ENCODE measurements at regions not wholly inside any gene's neighbourhood (a gene's known extent, or its start where the extent isn't known, plus 50 kb on each side); places are given as distances from the start of the nearest gene placed in this dataset.

DNA sequence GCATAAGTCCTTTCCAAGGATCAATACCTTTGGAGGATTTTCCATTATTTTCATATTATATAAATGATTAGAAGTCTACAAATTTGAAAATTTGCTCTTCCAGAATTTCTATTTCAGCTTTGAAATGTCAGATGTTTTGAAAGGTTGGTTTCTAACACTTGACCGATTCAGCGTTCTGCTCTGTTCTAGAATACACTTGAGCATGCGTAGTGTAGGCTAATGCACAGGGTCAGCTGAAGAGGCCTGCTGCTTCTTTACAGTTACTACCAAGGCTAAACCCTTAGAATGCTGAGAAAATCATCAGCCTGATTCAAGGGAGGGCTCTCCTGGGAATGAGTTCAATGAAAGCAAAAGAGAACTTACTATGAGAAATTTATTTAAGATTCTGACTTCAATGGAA lies 177.6 kb downstream of the RNF144B start:
- no peak for DNase-seq
- no peak for ATAC-seq (ENCODE audit: low read depth)
- Mint-ChIP-seq H3K9me3 (peaks cover 2% of the 10 kb centered on the region), H3K4me1 (no peaks in the 10 kb centered on the region), H3K27ac (no peak overlapping the region), H3K36me3 (no peaks in the 10 kb centered on the region), H3K4me3 (no peak overlapping the region), H3K27me3 (peaks cover 15% of the 10 kb centered on the region)
- POLR2A ChIA-PET = no interaction called here

- Mint-ChIP-seq H3K27ac (no peak overlapping the region), H3K4me3 (no peak overlapping the region), H3K4me1 (no peaks in the 10 kb centered on the region), H3K36me3 (no peaks in the 10 kb centered on the region), H3K9me3 (peaks cover 2% of the 10 kb centered on the region), H3K27me3 (peaks cover 15% of the 10 kb centered on the region)
- ATAC-seq (ENCODE audit: low read depth) (no peak), DNase-seq (no peak)
- POLR2A ChIA-PET = no interaction called here
These were observed 178.1 kb downstream of the RNF144B start for GRCh38 chr6:18565231-18565630.

GRCh38 chr6:18567380-18567779 lies 180.2 kb downstream of the RNF144B start:
- H3K27ac Mint-ChIP-seq = no peak overlapping the region
- POLR2A ChIA-PET = no interaction called here
- no peak overlapping the region for H3K4me3 Mint-ChIP-seq
- no peaks in the 10 kb centered on the region for H3K27me3 Mint-ChIP-seq
- peaks cover 2% of the 10 kb centered on the region for H3K9me3 Mint-ChIP-seq
- DNase-seq (no peak), ATAC-seq (ENCODE audit: low read depth) (no peak)
- no peaks in the 10 kb centered on the region for H3K4me1 Mint-ChIP-seq
- H3K36me3 Mint-ChIP-seq = no peaks in the 10 kb centered on the region

DNA sequence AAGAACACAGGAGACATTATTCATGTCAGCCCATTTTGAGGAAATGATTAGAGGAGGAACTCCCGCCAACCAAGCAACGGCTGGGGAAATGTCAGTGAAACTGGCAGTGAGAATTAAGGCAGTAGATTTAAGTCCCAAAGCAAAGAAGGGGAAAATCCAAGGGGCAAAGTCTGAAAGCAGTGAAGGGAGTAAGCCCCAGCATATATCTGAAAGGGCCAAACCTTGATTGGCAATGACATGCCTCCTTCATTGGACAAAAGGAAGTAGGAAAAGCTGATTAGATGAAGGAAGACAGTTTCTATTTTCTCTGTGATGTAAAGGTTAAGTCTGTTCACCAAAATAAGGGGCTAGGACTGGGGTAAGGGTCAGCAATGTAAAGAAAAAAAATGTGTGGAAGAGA lies 190.3 kb downstream of the RNF144B start:
- Mint-ChIP-seq H3K27me3 (peaks cover 9% of the 10 kb centered on the region), H3K9me3 (no peaks in the 10 kb centered on the region), H3K4me1 (no peaks in the 10 kb centered on the region), H3K36me3 (no peaks in the 10 kb centered on the region), H3K4me3 (no peak overlapping the region), H3K27ac (no peak overlapping the region)
- no peak for DNase-seq
- POLR2A ChIA-PET = no interaction called here
- no peak for ATAC-seq (ENCODE audit: low read depth)

DNA sequence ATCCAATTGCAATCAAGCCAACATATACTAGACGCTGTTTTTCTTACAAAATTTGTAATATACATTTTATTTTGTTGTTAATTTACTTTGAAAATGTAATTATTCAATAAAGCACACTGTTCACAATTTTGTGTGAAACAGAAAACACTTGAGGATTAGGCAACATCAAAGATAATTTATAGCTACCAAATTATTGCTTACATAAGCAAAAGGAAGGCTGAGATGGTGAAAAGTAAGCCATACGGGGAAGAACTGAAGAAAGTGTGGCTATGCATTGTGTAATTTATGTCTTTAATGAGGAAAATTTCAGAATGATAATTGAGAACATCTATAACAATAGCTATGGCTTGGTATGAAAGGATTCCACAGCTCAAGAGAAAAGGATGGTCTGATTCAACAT lies 192.0 kb downstream of the RNF144B start:
- H3K4me3 Mint-ChIP-seq = no peak overlapping the region

DNA sequence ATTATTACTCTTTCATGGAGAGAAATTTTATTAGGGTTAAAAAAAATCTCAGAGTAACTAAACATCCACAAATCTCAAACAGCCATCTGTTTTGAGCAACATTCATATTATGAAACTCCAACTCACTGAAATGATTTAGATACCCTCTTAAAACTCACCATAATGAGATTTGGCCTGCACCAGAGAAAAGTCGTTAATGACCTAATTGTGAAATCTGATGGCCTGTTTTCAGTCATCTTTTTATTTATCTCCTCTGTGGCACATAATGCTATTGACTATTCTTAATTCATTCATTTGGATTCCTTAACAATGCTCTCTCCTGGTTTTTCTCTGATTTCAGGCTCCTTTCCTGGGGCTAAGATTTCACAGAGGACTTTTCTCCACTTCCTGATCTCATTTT lies 192.7 kb downstream of the RNF144B start:
- H3K27ac Mint-ChIP-seq = no peak overlapping the region

More for the DNA sequence above, 192.0 kb downstream of the RNF144B start:
- no peaks in the 10 kb centered on the region for H3K9me3 Mint-ChIP-seq
- POLR2A ChIA-PET = no interaction called here
- peaks cover 9% of the 10 kb centered on the region for H3K27me3 Mint-ChIP-seq
- no peaks in the 10 kb centered on the region for H3K36me3 Mint-ChIP-seq
- ATAC-seq (ENCODE audit: low read depth) = no peak
- no peaks in the 10 kb centered on the region for H3K4me1 Mint-ChIP-seq
- H3K27ac Mint-ChIP-seq = no peak overlapping the region
- DNase-seq = no peak

GRCh38 chr6:18584372-18584771 lies 197.2 kb downstream of the RNF144B start:
- Mint-ChIP-seq H3K27ac (no peak overlapping the region), H3K36me3 (no peaks in the 10 kb centered on the region), H3K27me3 (peaks cover 3% of the 10 kb centered on the region), H3K4me3 (no peak overlapping the region), H3K4me1 (no peaks in the 10 kb centered on the region), H3K9me3 (no peaks in the 10 kb centered on the region)
- ATAC-seq (ENCODE audit: low read depth) (no peak), DNase-seq (no peak)
- POLR2A ChIA-PET = no interaction called here

More for the DNA sequence above, 192.7 kb downstream of the RNF144B start:
- H3K4me1 Mint-ChIP-seq = no peaks in the 10 kb centered on the region
- no peak for DNase-seq
- POLR2A ChIA-PET = no interaction called here
- H3K4me3 Mint-ChIP-seq = no peak overlapping the region
- peaks cover 9% of the 10 kb centered on the region for H3K27me3 Mint-ChIP-seq
- no peaks in the 10 kb centered on the region for H3K36me3 Mint-ChIP-seq
- no peak for ATAC-seq (ENCODE audit: low read depth)
- H3K9me3 Mint-ChIP-seq = no peaks in the 10 kb centered on the region

- DNase-seq (no peak), ATAC-seq (ENCODE audit: low read depth) (no peak)
- H3K9me3 Mint-ChIP-seq = no peaks in the 10 kb centered on the region
- POLR2A ChIA-PET = no interaction called here
- H3K27ac Mint-ChIP-seq = no peak overlapping the region
- no peaks in the 10 kb centered on the region for H3K4me1 Mint-ChIP-seq
- H3K27me3 Mint-ChIP-seq = peaks cover 6% of the 10 kb centered on the region
- H3K36me3 Mint-ChIP-seq = no peaks in the 10 kb centered on the region
- H3K4me3 Mint-ChIP-seq = no peak overlapping the region
These were observed 198.0 kb downstream of the RNF144B start for GRCh38 chr6:18585032-18585573.

DNA sequence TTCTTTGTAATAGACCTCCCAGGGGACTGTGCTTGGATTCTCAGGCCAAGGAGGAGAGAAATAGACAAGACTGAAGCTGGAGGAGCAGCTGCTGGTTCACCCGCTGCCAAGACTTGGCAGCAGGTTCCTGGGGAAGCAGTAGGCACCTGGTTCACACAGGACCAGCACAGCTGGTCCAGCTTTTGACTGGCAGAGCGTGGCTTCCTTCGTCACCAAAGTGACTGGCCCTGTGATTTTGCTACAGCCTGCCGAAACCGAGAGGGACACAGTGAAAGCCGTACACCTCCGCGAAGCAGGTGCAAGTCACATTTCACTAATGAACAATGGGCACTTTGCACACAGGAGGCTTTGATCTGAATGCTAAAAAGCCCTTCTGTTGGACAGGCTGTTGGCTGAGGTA lies 199.0 kb downstream of the RNF144B start:
- Mint-ChIP-seq H3K4me1 (no peaks in the 10 kb centered on the region), H3K27me3 (peaks cover 6% of the 10 kb centered on the region), H3K36me3 (no peaks in the 10 kb centered on the region), H3K27ac (no peak overlapping the region), H3K4me3 (no peak overlapping the region), H3K9me3 (no peaks in the 10 kb centered on the region)
- POLR2A ChIA-PET = no interaction called here
- no peak for DNase-seq
- ATAC-seq (ENCODE audit: low read depth) = no peak

GRCh38 chr6:18595774-18596530 lies 208.8 kb downstream of the RNF144B start:
- Mint-ChIP-seq H3K4me1 (no peaks in the 10 kb centered on the region), H3K27me3 (peaks cover 4% of the 10 kb centered on the region), H3K4me3 (no peak overlapping the region), H3K9me3 (no peaks in the 10 kb centered on the region), H3K27ac (no peak overlapping the region), H3K36me3 (no peaks in the 10 kb centered on the region)
- POLR2A ChIA-PET = no interaction called here
- DNase-seq (no peak), ATAC-seq (ENCODE audit: low read depth) (peak; percentile 39)

GRCh38 chr6:18596531-18596835 lies 209.3 kb downstream of the RNF144B start:
- no peak for ATAC-seq (ENCODE audit: low read depth)
- Mint-ChIP-seq H3K4me3 (no peak overlapping the region), H3K27ac (no peak overlapping the region), H3K27me3 (peaks cover 4% of the 10 kb centered on the region), H3K9me3 (no peaks in the 10 kb centered on the region), H3K36me3 (no peaks in the 10 kb centered on the region), H3K4me1 (no peaks in the 10 kb centered on the region)
- no peak for DNase-seq
- POLR2A ChIA-PET = no interaction called here

GRCh38 chr6:18598551-18599264 lies 211.6 kb downstream of the RNF144B start:
- no peak for ATAC-seq (ENCODE audit: low read depth)
- DNase-seq = no peak
- Mint-ChIP-seq H3K27me3 (peaks cover 4% of the 10 kb centered on the region), H3K27ac (no peak overlapping the region), H3K4me3 (no peak overlapping the region), H3K36me3 (no peaks in the 10 kb centered on the region), H3K4me1 (no peaks in the 10 kb centered on the region), H3K9me3 (no peaks in the 10 kb centered on the region)
- POLR2A ChIA-PET = no interaction called here

- ATAC-seq (ENCODE audit: low read depth) (no peak), DNase-seq (no peak)
- Mint-ChIP-seq H3K27me3 (peaks cover 4% of the 10 kb centered on the region), H3K4me3 (no peak overlapping the region), H3K27ac (no peak overlapping the region), H3K4me1 (no peaks in the 10 kb centered on the region), H3K36me3 (no peaks in the 10 kb centered on the region), H3K9me3 (no peaks in the 10 kb centered on the region)
- POLR2A ChIA-PET = no interaction called here
These were observed 213.1 kb downstream of the RNF144B start for GRCh38 chr6:18600255-18600654.

- Mint-ChIP-seq H3K4me1 (no peaks in the 10 kb centered on the region), H3K36me3 (no peaks in the 10 kb centered on the region), H3K27me3 (peaks cover 4% of the 10 kb centered on the region), H3K9me3 (no peaks in the 10 kb centered on the region), H3K27ac (no peak overlapping the region), H3K4me3 (no peak overlapping the region)
- POLR2A ChIA-PET = no interaction called here
- DNase-seq (no peak), ATAC-seq (ENCODE audit: low read depth) (no peak)
These were observed 214.4 kb downstream of the RNF144B start for GRCh38 chr6:18601516-18602020.

Data from activated naive CD8-positive, alpha-beta T cell treated with anti-CD3 and anti-CD28 coated beads, Interleukin-2, amount 10 ng/mL, durations not matched to agents 7 days and 5 days (primary cell).